Progenitor cell of endocrine pancreas (in vitro differentiated cells): ENCODE measurements at regions not wholly inside any gene's neighbourhood (a gene's known extent, or its start where the extent isn't known, plus 50 kb on each side); places are given as distances from the start of the nearest gene placed in this dataset.
"Not testable (repeated sequence)": the region's sequence is repeated elsewhere in the genome, so short reads cannot be mapped to it uniquely, and the experiment has no call there.

Source experiments
- DNase-seq: peaks from one replicate; pipeline ENCODE4 v3.0.0; 2021; ENCODE audit warnings: low spot score; ENCODE audit not compliant: unreplicated experiment
- H3K27ac Mint-ChIP-seq: 2 replicates; pipeline ENCODE4 v1.8.0; 2021; ENCODE audit warnings: mild to moderate bottlenecking, moderate library complexity, mixed read lengths
- H3K27me3 Mint-ChIP-seq: 2 replicates; pipeline ENCODE4 v1.8.0; 2021; ENCODE audit warnings: mixed read lengths
- H3K36me3 Mint-ChIP-seq: 2 replicates; pipeline ENCODE4 v1.8.0; 2022; ENCODE audit warnings: mixed read lengths; ENCODE audit not compliant: insufficient read depth
- H3K4me1 Mint-ChIP-seq: 2 replicates; pipeline ENCODE4 v1.8.0; 2021; ENCODE audit warnings: low read depth, mixed read lengths
- H3K4me3 Mint-ChIP-seq: 2 replicates; pipeline ENCODE4 v1.8.0; 2021; ENCODE audit warnings: low read depth, mild to moderate bottlenecking, moderate library complexity, mixed read lengths
- H3K9me3 Mint-ChIP-seq: 2 replicates; pipeline ENCODE4 v1.8.0; 2021; ENCODE audit warnings: low read depth, mixed read lengths
- TF ChIP-seq, protein P1 (sequence below): fragments of 200-600 bp; sonication (generic); IDR thresholded peaks from one replicate; pipeline ENCODE4 v1.5.0; 2021; ENCODE audit warnings: antibody characterized with exemption, mild to moderate bottlenecking; ENCODE audit not compliant: unreplicated experiment

DNA sequence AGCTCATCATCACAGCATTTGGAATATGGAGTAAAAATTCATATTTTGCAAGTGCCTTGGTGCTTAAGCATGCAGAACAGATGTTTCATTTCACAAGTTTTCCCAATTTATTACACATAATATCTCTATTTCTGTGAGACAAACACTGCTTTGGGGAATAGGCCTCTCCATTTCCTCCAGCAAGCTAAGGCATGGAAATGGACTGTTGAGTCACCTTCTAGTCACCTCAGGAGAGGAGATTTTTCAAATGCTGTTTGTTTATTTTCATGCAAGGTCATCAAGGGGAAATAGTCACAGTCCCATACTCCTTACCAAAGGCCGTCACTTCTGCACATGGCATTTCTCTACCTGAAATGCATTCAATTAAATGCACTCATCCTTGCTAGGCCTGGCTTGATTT, 57.4 kb upstream of the NUTM2D start:
- H3K9me3 Mint-ChIP-seq, H3K4me1 Mint-ChIP-seq, H3K36me3 Mint-ChIP-seq, DNase-seq, H3K27me3 Mint-ChIP-seq, H3K27ac Mint-ChIP-seq, H3K4me3 Mint-ChIP-seq: not testable (repeated sequence)

DNA sequence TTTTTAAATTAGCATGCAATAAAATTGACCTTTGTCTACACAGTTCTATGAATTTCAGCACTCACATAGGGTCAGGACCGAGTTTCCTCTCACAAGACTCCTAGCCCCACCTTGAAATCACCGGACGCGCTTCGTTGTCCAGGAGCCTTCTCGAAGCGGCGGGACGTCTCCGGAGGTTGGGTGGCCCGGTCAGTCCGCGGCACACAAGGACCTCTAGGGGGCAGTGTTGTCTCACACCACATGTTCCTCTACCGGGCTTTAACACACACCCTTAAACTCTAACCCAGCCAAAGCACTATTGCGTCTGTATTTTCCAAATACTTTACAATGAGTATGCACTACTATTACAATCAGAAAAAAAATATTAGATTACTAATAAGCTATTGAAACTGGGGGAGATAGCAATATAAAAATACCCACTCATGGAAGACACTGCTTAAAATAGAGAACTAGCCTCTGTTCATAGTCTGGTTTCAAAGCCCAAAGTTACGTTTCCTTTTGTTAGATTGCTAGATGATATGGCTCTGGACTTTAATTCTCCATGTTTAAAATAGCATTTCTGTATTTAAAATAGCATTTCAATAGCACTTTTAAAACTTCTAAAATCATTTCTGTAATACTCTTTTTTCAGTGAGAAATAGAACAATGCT, 56.0 kb upstream of the NUTM2D start:
- not testable (repeated sequence) for H3K9me3 Mint-ChIP-seq, H3K4me3 Mint-ChIP-seq, H3K4me1 Mint-ChIP-seq, H3K27me3 Mint-ChIP-seq, H3K36me3 Mint-ChIP-seq, H3K27ac Mint-ChIP-seq
- TF ChIP-seq, protein P1, sequence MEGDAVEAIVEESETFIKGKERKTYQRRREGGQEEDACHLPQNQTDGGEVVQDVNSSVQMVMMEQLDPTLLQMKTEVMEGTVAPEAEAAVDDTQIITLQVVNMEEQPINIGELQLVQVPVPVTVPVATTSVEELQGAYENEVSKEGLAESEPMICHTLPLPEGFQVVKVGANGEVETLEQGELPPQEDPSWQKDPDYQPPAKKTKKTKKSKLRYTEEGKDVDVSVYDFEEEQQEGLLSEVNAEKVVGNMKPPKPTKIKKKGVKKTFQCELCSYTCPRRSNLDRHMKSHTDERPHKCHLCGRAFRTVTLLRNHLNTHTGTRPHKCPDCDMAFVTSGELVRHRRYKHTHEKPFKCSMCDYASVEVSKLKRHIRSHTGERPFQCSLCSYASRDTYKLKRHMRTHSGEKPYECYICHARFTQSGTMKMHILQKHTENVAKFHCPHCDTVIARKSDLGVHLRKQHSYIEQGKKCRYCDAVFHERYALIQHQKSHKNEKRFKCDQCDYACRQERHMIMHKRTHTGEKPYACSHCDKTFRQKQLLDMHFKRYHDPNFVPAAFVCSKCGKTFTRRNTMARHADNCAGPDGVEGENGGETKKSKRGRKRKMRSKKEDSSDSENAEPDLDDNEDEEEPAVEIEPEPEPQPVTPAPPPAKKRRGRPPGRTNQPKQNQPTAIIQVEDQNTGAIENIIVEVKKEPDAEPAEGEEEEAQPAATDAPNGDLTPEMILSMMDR, result peak; percentile 41
- peak; percentile 19 for DNase-seq

DNA sequence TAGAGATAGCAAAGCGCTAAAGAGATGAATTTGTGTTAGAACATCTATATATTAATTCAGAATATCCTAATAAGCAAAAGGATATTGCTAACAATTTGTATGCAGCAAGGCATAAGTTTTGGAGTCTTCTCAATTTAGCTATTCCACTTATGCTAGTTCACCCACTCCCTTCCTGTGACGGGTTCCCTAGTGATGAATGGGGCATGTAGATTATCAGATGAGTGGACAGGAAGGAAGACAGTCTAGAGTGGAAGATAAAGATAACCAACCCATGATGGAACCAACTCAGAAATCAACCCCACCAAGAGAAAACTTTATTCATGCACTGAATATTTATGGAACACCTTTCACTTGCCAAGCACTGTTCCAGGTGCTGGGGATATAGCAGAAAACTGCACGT, 55.4 kb upstream of the NUTM2D start:
- H3K27me3 Mint-ChIP-seq, H3K4me3 Mint-ChIP-seq, DNase-seq, H3K4me1 Mint-ChIP-seq, H3K9me3 Mint-ChIP-seq, H3K36me3 Mint-ChIP-seq, H3K27ac Mint-ChIP-seq: not testable (repeated sequence)

- H3K4me1 Mint-ChIP-seq, H3K36me3 Mint-ChIP-seq, DNase-seq, H3K4me3 Mint-ChIP-seq, H3K27ac Mint-ChIP-seq, H3K27me3 Mint-ChIP-seq, H3K9me3 Mint-ChIP-seq: not testable (repeated sequence)
Measured at GRCh38 chr10:87303707-87304106, 53.8 kb upstream of the NUTM2D start.

GRCh38 chr10:87306681-87307080, 50.9 kb upstream of the NUTM2D start:
- not testable (repeated sequence) for H3K4me3 Mint-ChIP-seq, H3K27me3 Mint-ChIP-seq, DNase-seq, H3K36me3 Mint-ChIP-seq, H3K4me1 Mint-ChIP-seq, H3K9me3 Mint-ChIP-seq, H3K27ac Mint-ChIP-seq
